Smooth muscle cell (in vitro differentiated cells): ENCODE measurements at regions not wholly inside any gene's neighbourhood (a gene's known extent, or its start where the extent isn't known, plus 50 kb on each side); places are given as distances from the start of the nearest gene placed in this dataset.

Experiments
- DNase-seq: peaks from one replicate; lab custom pipeline; 2025; ENCODE audit not compliant: unreplicated experiment; lab: John Stamatoyannopoulos, UW
- H2AFZ ChIP-seq: fragments of 200-600 bp; sonication (generic); 2 replicates; pipeline ENCODE4 v1.6.0; 2016; ENCODE audit warnings: antibody characterized with exemption, low read depth, mild to moderate bottlenecking
- H3F3A ChIP-seq: fragments of 200-600 bp; sonication (generic); 2 replicates; pipeline ENCODE4 v1.6.0; 2017; ENCODE audit warnings: antibody characterized with exemption, low read depth
- H3K27ac ChIP-seq: fragments of 200-600 bp; sonication (generic); 2 replicates; pipeline ENCODE4 v1.5.1; 2016; ENCODE audit warnings: low read depth, mild to moderate bottlenecking
- H3K27me3 ChIP-seq: fragments of 200-600 bp; sonication (generic); 2 replicates; pipeline ENCODE4 v1.6.1; 2016; ENCODE audit warnings: low read depth, mild to moderate bottlenecking
- H3K36me3 ChIP-seq: fragments of 200-600 bp; sonication (generic); 2 replicates; pipeline ENCODE4 v1.5.1; 2016; ENCODE audit warnings: low read depth
- H3K4me1 ChIP-seq: fragments of 200-600 bp; sonication (generic); 2 replicates; pipeline ENCODE4 v1.5.1; 2016; ENCODE audit warnings: low read depth
- H3K4me2 ChIP-seq: fragments of 200-600 bp; sonication (generic); 2 replicates; pipeline ENCODE4 v1.6.0; 2016; ENCODE audit warnings: mild to moderate bottlenecking
- H3K4me3 ChIP-seq: fragments of 200-600 bp; sonication (generic); 2 replicates; pipeline ENCODE4 v1.5.1; 2016; ENCODE audit warnings: mild to moderate bottlenecking
- H3K79me2 ChIP-seq: fragments of 200-600 bp; sonication (generic); 2 replicates; pipeline ENCODE4 v1.6.0; 2016; ENCODE audit warnings: low read depth, mild to moderate bottlenecking
- H3K9ac ChIP-seq: fragments of 200-600 bp; sonication (generic); 2 replicates; pipeline ENCODE4 v1.6.0; 2016; ENCODE audit warnings: low read depth
- H3K9me3 ChIP-seq: fragments of 200-600 bp; sonication (generic); replicated peaks from 2 replicates; pipeline ENCODE4 v1.5.1; 2016; ENCODE audit warnings: low read depth
- H4K20me1 ChIP-seq: fragments of 200-600 bp; sonication (generic); 2 replicates; pipeline ENCODE4 v1.6.0; 2016; ENCODE audit warnings: low read depth
- CTCF ChIP-seq: fragments of 200-600 bp; sonication (generic); IDR thresholded peaks from 2 replicates; pipeline ENCODE4 v1.5.1; 2017; ENCODE audit warnings: borderline replicate concordance, mild to moderate bottlenecking, antibody characterized with exemption; ENCODE audit not compliant: insufficient read depth, poor library complexity, severe bottlenecking
- WGBS: methylation state at CpG from one replicate; pipeline ENCODE4 v1.1.7; 2016; ENCODE audit warnings: low lambda C conversion rate; 5-methylcytosine and 5-hydroxymethylcytosine counted together

- WGBS, result 82% methylated on average over 4 of the region's 4 CpGs
- H3K27me3 ChIP-seq, result no peaks in the 10 kb centered on the region
- no peak for TF ChIP-seq CTCF
- H4K20me1 ChIP-seq, result no peaks in the 10 kb centered on the region
- no peak overlapping the region for H3K27ac ChIP-seq
- no peak overlapping the region for H3K4me3 ChIP-seq
- H3K4me1 ChIP-seq, result no peaks in the 10 kb centered on the region
- no peaks in the 10 kb centered on the region for H3K79me2 ChIP-seq
- no peak overlapping the region for H2AFZ ChIP-seq
- H3F3A ChIP-seq, result no peaks in the 10 kb centered on the region
- no peak for DNase-seq
- no peaks in the 10 kb centered on the region for H3K36me3 ChIP-seq
- H3K9ac ChIP-seq, result no peak overlapping the region
- H3K4me2 ChIP-seq, result no peak overlapping the region
- H3K9me3 ChIP-seq, result no peaks in the 10 kb centered on the region
Observed at GRCh38 chr2:40038646-40039045, 259.6 kb upstream of the THUMPD2 start.

- Histone ChIP-seq H3F3A (no peaks in the 10 kb centered on the region), H3K4me3 (no peak overlapping the region), H3K4me2 (no peak overlapping the region), H3K27ac (no peak overlapping the region), H3K9ac (no peak overlapping the region), H3K79me2 (no peaks in the 10 kb centered on the region), H3K4me1 (no peaks in the 10 kb centered on the region), H3K36me3 (no peaks in the 10 kb centered on the region), H4K20me1 (no peaks in the 10 kb centered on the region), H3K27me3 (no peaks in the 10 kb centered on the region), H3K9me3 (no peaks in the 10 kb centered on the region), H2AFZ (no peak overlapping the region)
- no peak for TF ChIP-seq CTCF
- 82% methylated on average over 7 of the region's 7 CpGs for WGBS
- DNase-seq, result no peak
Observed at GRCh38 chr2:40037303-40037702, 258.2 kb upstream of the THUMPD2 start.

GRCh38 chr2:40036241-40036640, 257.2 kb upstream of the THUMPD2 start:
- 90% methylated on average over 2 of the region's 2 CpGs for WGBS
- no peak overlapping the region for H3K4me2 ChIP-seq
- H3K9me3 ChIP-seq, result no peaks in the 10 kb centered on the region
- no peaks in the 10 kb centered on the region for H3K4me1 ChIP-seq
- no peak overlapping the region for H3K9ac ChIP-seq
- no peaks in the 10 kb centered on the region for H3K36me3 ChIP-seq
- H3K4me3 ChIP-seq, result no peak overlapping the region
- H3K27ac ChIP-seq, result no peak overlapping the region
- H2AFZ ChIP-seq, result no peak overlapping the region
- no peaks in the 10 kb centered on the region for H4K20me1 ChIP-seq
- H3K79me2 ChIP-seq, result no peaks in the 10 kb centered on the region
- H3F3A ChIP-seq, result no peaks in the 10 kb centered on the region
- no peaks in the 10 kb centered on the region for H3K27me3 ChIP-seq
- no peak for DNase-seq
- TF ChIP-seq CTCF, result no peak

- Histone ChIP-seq H3K36me3 (no peaks in the 10 kb centered on the region), H3K79me2 (no peaks in the 10 kb centered on the region), H2AFZ (no peak overlapping the region), H3K9ac (no peak overlapping the region), H3K9me3 (no peaks in the 10 kb centered on the region), H3K4me2 (no peak overlapping the region), H4K20me1 (no peaks in the 10 kb centered on the region), H3K27me3 (no peaks in the 10 kb centered on the region), H3K4me1 (no peaks in the 10 kb centered on the region), H3K27ac (no peak overlapping the region), H3F3A (no peaks in the 10 kb centered on the region), H3K4me3 (no peak overlapping the region)
- DNase-seq, result no peak
- no peak for TF ChIP-seq CTCF
Observed at GRCh38 chr2:40034801-40035200, 255.7 kb upstream of the THUMPD2 start.
